HFF-Myc (cell line): ENCODE measurements at regions not wholly inside any gene's neighbourhood (a gene's known extent, or its start where the extent isn't known, plus 50 kb on each side); places are given as distances from the start of the nearest gene placed in this dataset.

Source experiments
- DNase-seq: peaks from one replicate; pipeline ENCODE4 v3.0.0-alpha.2; 2011; ENCODE audit warnings: low read depth; ENCODE audit errors: extremely low read depth
- H3K4me3 ChIP-seq: replicated peaks from 2 replicates; pipeline ENCODE4 v1.5.1; 2011; ENCODE audit warnings: low read depth, mild to moderate bottlenecking, control low read depth, low read length
- TF ChIP-seq, protein P1 (sequence below): IDR thresholded peaks from 2 replicates; pipeline ENCODE4 v1.5.1; 2012; ENCODE audit warnings: mild to moderate bottlenecking, low read depth, low read length, control low read depth; ENCODE audit errors: missing control alignments

DNA sequence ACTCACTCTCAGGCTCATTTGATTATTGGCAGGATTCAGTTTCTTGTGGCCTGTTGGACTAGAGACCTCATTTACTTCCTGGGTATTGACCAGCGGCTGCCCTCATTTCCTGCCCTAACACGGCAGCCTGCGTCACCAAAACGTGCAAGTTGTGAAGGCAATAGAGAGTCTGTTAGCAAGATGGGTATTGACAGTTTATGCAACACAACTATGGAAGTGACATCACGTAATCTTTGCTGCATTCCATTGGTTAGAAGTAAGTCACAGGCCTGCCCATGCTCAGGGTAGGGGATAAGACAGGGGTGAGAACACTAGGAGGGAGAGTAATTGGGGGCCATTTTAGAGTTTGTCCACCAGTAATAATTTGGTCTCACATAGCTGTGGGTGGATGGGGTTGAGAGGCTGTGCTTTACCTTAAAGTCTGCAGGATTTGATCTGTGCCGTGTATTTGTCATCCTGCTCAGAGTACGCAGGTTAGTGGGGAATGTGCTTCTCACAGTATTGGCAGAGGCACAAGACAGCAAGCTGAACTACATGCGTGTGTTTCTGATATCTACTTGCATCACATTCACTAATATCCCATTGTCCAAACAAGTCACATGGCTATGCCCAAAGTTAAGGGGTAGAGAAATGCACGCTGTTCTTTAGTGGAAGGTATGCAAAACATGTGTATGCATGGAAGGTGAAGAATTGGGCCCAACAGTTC, 83.3 kb downstream of the EDEM1 start:
- DNase-seq, result no peak
- TF ChIP-seq, protein P1, sequence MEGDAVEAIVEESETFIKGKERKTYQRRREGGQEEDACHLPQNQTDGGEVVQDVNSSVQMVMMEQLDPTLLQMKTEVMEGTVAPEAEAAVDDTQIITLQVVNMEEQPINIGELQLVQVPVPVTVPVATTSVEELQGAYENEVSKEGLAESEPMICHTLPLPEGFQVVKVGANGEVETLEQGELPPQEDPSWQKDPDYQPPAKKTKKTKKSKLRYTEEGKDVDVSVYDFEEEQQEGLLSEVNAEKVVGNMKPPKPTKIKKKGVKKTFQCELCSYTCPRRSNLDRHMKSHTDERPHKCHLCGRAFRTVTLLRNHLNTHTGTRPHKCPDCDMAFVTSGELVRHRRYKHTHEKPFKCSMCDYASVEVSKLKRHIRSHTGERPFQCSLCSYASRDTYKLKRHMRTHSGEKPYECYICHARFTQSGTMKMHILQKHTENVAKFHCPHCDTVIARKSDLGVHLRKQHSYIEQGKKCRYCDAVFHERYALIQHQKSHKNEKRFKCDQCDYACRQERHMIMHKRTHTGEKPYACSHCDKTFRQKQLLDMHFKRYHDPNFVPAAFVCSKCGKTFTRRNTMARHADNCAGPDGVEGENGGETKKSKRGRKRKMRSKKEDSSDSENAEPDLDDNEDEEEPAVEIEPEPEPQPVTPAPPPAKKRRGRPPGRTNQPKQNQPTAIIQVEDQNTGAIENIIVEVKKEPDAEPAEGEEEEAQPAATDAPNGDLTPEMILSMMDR, result no peak
- no peak overlapping the region for H3K4me3 ChIP-seq

DNA sequence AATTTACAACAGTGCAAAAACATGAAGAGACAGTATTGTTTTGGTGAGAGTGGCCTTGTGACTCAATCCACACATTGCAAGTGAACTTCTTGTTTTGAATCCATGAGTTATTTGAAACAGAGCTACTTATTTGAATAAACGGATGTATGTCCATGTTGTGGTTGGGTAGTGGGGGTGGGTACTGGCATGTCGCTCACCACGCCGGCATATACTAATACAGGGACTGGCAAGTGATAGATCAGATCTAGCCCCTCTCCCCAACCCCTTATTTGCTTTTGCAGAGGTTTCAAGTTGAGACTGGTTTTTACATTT, 83.8 kb downstream of the EDEM1 start:
- TF ChIP-seq, protein P1, result no peak
- no peak for DNase-seq
- no peak overlapping the region for H3K4me3 ChIP-seq

DNA sequence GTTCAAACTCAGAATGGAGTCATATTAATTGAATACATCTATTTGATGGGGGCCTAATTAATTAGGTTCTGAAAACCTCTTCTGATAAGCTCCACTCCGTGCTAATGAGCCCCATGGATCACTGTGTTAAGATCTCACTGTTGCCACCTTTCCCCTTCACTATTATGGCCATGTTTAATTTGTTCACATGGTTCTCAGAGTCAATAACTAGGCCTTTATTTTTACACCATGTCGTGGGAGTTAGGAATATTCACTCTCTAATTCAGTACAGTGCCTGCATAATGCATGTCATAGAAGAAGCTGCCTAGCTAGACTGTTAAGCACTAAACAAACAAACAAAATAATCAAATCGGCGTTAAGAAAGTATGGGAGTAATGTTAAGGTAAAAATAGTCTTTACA, 84.9 kb downstream of the EDEM1 start:
- H3K4me3 ChIP-seq, result no peak overlapping the region
- TF ChIP-seq, protein P1, result no peak
- DNase-seq, result no peak

DNA sequence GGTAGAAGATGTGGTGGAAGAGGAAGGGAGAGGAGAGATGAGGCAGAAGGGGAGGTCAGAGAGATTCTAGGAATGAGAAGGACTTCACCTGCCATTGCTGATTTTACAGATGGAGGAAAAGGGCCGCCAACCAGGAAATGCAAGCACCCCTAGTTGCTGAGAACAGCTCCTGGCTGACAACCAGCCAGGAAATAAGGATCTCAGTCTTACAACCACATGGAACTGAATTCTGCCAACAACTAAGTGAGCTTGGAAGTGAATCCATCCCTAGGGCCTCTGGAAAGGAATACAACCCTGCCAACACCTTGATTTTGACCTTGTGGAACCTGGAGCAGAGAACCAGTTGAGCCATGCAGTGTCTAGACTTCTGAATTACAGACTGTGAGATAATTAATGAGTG, 86.6 kb downstream of the EDEM1 start:
- DNase-seq, result no peak
- TF ChIP-seq, protein P1, result no peak
- H3K4me3 ChIP-seq, result no peak overlapping the region

DNA sequence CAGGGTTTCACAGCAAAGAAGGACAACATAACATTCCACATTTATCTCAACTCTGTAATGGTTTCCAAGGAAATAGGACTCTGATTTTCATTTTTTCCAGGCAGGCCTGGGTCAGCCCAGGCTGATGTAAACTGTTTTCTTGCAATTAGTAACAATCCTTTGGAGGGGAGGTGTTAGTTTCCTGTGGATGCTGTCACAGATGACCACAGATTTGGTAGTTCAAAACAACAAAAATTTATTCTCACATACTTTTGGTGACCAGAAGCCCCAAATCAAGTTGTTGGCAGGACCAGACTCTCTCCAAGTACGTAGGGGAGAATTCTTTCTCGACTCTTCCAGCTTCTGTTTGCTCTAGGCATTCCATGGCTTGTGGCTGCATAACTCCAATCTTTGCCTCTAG, 88.0 kb downstream of the EDEM1 start:
- H3K4me3 ChIP-seq, result no peak overlapping the region
- TF ChIP-seq, protein P1, result no peak
- no peak for DNase-seq

DNA sequence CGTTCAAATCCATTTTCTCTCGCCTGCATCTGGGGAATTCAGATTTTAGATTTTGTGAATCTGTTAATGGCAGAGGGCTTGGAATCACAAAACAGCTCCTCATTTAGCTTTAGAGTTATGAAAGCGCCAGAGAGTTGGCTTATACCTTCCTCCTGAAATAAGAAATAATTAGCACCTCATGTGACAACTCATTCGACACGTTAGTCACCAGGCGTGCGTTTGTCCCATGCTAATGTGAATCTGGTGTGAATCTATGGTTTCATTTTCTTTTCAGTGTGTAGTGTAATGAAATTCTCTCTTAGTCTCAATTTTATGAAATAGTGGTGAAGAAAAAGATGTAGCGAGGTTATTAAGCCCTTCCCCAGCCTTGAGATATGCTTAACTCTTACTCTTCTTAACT, 89.4 kb downstream of the EDEM1 start:
- TF ChIP-seq, protein P1, result no peak
- no peak for DNase-seq
- H3K4me3 ChIP-seq, result no peak overlapping the region
